ENCODE measurements at regions not wholly inside any gene's neighbourhood (a gene's known extent, or its start where the extent isn't known, plus 50 kb on each side); places are given as distances from the start of the nearest gene placed in this dataset.

- DNase-seq = no peak
Observed at GRCh38 chr10:71048971-71049615, 160.7 kb upstream of the PCBD1 start.

DNA sequence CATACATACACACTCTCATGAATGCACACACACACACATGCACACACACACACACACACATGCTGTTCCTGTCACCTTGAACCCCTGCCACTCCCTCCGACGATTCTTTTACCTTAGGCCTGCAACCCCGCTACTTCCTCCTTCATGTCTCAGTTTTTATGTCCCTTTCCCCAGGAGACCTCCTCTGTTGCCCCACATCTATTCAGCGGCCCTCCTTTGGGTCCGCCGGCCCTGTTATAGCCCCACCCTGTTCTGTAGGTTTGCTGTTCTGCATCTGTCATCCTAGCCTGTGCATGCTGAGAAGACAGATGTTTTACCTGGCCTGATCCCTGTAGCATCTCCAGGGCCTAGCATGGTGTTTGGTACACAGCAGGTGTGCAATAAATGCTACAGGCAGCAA is 161.6 kb upstream of the PCBD1 start:
- DNase-seq = no peak

- DNase-seq = no peak
Observed at GRCh38 chr10:71052076-71052660, 160.2 kb upstream of the UNC5B start.

DNA sequence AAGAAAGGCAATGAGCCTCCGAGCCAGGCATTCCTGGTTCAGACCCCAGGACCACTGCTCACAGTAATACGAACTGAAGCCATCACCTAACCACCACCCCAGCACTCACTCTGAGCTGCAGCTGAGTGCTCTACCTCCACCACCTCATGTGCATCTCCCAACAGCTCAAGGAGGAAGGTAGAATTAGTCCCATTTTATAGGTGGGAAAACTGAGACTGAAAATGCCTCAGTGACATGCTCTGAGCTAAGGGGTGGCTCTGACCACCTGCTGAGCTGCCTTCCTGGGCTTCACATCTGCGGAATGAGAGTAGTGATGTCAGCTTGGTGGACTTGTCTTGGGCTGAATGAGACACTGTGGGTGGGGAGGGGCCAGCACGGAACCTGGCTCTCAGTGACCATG is 159.7 kb upstream of the UNC5B start:
- no peak for DNase-seq

DNA sequence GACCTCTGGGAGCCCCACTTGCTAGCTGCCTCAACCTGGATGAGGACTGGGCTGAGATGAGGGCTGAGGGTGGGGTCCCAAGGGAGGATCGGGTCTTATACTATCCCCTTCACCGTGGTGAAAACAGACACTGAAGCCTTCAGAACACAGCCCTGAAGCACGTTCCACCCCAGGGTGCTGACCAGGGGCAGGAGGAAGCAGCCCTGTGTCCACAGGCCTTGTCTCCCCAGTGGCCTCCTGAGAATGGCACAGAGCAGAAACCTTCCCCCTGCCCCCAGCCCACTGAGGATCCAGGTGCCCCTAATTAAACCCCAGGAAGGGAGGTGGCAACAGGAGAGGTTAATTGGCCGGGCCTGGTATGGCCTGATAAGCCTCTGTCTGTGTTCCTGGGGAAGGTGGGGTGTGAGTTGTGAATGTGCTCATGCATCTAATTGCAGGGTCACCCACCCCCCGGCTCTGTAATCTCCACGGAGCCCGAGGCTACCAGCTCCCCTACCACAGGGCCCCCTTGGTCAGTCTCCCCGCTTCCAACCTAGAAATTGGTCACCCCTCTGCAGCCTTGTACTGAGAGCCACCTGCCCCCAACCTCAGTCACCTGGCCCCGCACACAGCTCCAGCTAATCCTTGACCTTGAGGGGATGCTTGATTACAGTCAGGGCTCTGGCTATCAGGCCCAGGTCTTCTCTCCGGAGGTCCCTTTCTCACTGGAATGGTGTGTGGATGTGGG is 159.0 kb upstream of the UNC5B start:
- DNase-seq = no peak

- no peak for DNase-seq
Observed at GRCh38 chr10:71058308-71058707, 154.1 kb upstream of the UNC5B start.

DNA sequence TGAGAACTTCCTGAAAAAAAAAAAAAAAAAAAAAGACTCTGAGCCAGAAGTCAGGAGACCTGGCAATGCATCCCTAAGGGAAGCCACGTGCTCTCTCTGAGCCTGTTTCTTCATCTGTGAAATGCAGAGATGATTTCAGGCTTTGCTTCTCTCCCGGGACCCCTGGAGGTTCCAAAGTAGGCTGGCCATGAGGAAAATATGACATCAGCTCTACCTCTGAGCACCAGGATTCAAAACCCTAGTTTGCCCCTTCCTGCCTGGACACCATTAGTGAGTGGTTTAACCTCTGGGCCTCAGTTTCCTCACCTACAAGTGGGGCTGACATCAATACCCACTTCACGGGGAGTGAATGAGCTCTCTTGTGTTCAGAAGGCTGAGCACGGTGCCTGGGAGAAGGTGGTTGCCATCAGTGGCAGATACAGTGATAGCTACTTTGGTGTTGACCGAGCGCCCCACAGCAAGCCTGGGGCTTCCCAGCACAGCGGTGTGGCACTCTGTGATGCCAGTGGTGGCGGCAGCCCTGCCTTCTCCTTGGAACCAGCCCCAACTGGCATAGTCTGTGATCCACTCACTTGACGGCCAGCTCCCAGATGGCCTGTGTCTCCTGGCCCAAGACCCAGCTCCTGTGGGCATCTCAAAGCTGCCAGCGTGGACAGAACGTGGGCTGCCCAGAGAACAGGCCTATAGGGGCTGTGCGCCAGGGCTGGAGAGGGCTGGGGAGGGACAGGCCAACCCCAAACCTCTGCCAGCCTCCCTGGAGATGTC is 153.1 kb upstream of the UNC5B start:
- peak; percentile 20 for DNase-seq

DNA sequence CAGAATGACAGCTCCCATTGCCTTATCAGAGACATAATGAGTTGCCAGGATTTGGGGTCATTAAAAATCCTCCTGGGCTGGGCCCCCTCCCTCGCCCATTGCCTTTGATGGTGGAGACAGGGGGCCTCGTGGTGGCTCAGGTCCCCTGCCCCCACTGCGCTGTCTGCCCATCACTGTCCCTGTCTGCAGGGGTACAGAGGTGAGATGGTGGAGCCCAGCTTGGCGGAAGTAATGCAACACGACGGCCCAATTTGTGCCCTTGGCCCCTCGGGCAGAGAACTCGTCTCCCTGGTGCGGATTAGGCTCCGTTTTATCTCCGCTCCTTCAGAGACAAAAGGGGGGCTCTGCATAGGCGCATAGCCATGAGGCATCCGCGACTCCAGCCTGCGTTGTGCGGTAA is 152.4 kb upstream of the UNC5B start:
- no peak for DNase-seq

- no peak for DNase-seq
Observed at GRCh38 chr10:71060476-71061426, 151.6 kb upstream of the UNC5B start.

DNA sequence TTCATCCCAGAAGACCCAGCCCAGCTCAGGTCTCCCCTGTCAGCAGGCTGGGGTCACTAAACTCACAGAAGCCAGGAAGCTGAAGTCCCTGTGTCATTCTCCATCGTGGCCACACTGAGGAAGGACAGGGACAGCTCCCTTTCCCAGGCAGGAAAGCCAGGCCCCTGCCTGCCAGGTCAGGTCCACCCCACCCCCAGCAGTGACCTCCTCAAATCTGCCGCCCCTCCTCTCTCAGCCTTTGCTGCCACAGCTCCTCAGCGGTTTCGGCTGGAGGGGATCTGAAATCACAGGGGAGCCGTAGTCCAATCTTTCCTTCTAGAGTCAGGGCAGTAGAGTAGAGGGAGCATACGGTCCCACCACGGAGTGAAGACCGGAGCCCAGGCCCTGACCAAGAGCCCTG is 150.9 kb upstream of the UNC5B start:
- no peak for DNase-seq

DNA sequence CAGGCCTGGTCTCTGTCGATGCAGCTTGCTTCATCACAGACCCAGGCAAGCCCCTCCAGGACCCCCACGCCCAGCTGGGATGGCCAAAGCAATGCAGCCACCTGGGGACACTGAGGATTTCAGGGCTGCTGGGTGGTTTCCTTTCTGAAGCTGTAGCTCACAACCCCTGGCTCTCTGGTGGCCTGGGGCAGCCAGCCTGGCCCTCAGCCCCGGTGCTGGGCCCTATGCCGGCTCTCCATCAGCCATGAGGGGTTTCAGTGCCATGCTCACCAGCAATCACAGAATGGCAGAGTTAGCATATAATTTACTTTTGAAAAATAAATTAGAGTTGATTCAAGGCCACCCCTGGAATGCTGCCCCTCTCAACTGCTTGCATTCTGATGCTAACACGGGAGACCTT is 150.2 kb upstream of the UNC5B start:
- DNase-seq = no peak

GRCh38 chr10:71063401-71063800 is 149.0 kb upstream of the UNC5B start:
- no peak for DNase-seq

GRCh38 chr10:71064413-71065118 is 147.8 kb upstream of the UNC5B start:
- DNase-seq = no peak

GRCh38 chr10:71065659-71066058 is 146.7 kb upstream of the UNC5B start:
- no peak for DNase-seq

DNA sequence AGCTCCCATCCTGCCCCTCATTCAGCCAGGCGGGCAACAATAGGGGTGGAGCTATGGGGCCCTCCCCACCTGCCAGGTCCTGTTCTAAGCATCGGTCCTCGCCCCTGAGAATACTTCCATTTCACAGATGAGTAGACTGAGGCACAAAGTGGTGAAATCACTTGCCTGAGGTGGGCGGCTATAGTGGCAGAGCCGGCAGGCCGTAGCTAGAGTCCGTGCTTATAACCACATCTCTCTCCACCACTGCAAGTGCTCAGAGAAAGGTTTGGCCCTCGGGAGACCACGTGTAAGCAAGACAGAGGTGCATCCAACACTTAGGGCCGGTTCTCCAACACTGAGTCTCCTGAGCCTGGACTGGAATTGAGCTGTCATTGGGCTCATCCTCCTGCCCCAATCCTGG is 145.8 kb upstream of the UNC5B start:
- no peak for DNase-seq

DNA sequence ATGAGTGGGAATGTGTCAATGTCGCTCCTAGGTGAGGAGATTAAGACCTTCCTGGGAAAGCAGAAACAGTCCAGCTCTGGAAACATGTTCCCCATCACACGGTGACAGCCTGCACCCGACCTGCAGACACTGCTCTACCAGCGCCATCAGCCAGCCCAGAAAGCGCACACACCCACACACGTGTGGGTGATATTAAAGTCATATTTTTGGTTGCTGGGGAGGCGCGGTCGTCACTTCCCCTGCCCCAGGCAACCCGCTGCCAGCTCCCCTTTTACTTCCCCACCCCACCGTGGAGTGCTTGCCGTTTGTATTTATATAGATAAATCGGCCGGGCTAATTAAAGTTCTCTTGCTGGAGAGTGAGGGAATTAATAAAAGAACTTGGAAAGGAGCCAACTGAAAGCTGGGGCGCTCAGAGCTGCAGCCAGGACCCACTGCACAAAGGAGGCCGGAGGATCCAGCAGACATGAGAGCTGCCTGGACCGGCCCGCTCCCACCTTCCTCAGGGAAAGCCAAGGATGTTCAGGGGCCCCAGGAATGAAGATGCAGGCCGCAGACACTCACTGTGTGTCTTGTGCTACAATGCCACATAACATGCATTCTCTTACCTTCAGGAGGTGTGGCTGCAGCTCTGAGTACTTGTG is 145.2 kb upstream of the UNC5B start:
- no peak for DNase-seq

- no peak for DNase-seq
Observed at GRCh38 chr10:71068861-71069271, 143.5 kb upstream of the UNC5B start.

DNA sequence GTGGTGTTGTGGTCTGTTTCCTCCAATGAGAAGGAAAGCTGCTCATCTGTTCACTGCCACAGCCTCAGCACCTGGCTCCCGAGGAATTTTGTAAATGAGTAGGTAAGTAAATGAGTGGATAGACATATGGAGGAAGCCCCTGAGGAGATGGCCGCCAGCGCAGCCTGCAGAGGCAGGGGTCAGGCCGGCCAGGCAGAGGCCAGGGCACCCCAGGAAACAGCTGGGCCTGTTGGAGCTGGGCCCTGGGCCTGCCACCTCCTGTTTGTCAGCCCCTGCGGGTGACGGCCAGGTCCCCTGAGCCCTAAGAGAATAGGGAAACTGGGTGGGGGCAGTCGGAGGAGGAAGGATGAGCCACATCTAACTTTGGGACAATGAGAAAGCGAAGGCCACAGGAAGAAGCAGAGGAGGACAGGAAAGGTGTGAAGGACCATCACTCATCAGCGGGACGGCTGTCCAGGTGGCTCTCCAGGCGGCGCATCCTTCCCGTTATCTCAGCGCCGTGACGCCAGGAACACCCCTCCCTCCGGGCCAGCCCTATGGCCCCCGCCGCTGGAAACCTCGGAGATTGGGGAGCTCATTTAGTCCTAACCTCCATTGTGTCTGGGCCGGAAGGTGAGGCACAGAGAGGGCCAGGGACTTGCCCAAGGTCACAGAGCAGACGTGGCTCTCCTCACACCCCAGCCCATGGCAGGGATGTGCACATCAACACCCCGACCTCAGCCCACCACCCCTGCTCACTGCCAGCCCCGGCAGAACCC is 142.3 kb upstream of the UNC5B start:
- DNase-seq = no peak

GRCh38 chr10:71070741-71071140 is 141.6 kb upstream of the UNC5B start:
- DNase-seq = no peak

DNA sequence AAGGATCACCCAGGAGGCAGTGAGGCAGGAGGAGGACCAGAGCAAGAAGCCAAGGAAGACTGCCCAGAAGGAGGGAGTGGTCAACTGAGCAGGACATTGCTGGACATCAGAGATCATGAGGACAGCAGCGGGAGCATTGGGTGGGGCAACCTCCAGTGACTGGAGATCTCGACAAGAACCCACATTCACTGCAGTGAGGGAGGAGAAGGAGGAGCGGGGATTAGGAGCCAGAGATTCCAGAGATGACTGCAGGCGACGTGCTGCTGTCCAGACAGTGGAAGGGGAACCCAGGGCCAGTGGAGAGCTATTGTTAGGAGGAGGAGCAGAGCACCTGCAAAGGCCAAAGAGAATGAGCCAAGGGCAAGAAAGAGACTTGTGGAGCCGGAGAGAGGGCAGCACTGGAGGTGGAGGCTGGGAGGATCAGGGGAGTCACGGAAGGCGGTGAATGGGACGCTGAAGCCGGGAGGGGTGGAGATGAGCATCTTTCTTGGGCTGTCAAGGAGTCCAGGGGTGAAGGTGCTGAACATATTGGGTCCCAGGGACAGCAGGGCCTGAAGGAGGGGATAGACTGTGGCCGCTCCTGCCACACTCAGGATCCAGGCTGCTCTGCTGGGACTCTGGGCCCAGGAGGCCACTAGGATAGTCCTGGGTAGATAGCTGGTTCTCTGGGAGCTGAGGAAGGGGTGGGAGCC is 140.1 kb upstream of the UNC5B start:
- no peak for DNase-seq

All from NCI-H2171 treated with DMSO at 0.1 percent for 48 hours (cell line).